ENCODE measurements at regions not wholly inside any gene's neighbourhood (a gene's known extent, or its start where the extent isn't known, plus 50 kb on each side); places are given as distances from the start of the nearest gene placed in this dataset.

DNA sequence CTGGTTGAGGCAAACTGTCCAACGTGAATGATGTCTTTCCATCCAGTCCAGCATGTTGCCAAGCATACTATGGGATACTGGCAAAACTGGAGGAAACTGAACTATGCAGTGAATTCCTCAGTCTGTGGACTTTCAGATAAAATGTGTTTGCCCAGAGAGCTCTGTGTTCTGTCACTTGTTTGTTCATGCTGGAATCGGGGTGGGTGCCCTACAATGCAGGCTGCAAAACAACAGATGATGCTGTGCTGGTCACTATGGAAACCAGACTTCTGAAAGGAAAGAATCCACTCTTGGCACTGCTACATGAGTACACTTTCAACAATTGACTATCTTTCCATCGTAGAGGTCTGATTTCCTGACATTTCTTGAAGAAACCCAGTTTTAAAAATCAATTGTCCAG, 272.5 kb upstream of the ARHGEF26 start:
- WGBS (ENCODE audit: insufficient coverage, low coverage, low lambda C conversion rate, missing lambda C conversion rate), result 17% methylated on average over 3 of the region's 3 CpGs
- Histone ChIP-seq H3K27ac (no peak overlapping the region), H3K9me3 (no peaks in the 10 kb centered on the region), H3K4me3 (no peak overlapping the region), H3K4me1 (no peaks in the 10 kb centered on the region), H3K27me3 (no peaks in the 10 kb centered on the region), H3K36me3 (no peaks in the 10 kb centered on the region)
- intact Hi-C loops (cut with DNase I), result no loop called here
- DNase-seq (no peak), ATAC-seq (no peak)
- no peak for TF ChIP-seq POLR2A (IDR thresholded peaks at IDR 0.05)
- TF ChIP-seq, protein P1, sequence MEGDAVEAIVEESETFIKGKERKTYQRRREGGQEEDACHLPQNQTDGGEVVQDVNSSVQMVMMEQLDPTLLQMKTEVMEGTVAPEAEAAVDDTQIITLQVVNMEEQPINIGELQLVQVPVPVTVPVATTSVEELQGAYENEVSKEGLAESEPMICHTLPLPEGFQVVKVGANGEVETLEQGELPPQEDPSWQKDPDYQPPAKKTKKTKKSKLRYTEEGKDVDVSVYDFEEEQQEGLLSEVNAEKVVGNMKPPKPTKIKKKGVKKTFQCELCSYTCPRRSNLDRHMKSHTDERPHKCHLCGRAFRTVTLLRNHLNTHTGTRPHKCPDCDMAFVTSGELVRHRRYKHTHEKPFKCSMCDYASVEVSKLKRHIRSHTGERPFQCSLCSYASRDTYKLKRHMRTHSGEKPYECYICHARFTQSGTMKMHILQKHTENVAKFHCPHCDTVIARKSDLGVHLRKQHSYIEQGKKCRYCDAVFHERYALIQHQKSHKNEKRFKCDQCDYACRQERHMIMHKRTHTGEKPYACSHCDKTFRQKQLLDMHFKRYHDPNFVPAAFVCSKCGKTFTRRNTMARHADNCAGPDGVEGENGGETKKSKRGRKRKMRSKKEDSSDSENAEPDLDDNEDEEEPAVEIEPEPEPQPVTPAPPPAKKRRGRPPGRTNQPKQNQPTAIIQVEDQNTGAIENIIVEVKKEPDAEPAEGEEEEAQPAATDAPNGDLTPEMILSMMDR (IDR thresholded peaks at IDR 0.05), result no peak

DNA sequence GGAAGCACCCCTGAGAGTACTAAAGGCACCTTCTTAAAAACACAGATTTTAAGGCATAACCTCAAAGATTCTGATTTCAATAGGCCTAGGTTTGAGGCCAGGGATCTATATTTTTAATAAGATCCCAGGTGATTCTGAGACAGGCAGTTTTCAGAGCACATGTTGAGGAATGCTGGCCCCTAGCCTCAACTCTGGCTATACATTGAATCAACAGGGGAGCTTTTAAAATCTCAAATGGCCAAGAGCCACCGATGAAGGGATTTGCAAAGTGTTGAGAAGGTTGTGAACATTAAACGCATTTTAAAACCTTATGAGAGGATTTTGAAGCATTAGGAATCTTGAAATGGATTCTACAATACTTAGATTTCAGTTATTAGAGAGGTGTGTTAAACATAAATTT, 268.8 kb upstream of the ARHGEF26 start:
- TF ChIP-seq, protein P1 (IDR thresholded peaks at IDR 0.05), result no peak
- no peak for TF ChIP-seq POLR2A (IDR thresholded peaks at IDR 0.05)
- WGBS (ENCODE audit: insufficient coverage, low coverage, low lambda C conversion rate, missing lambda C conversion rate), result 37% methylated on average over 2 of the region's 2 CpGs
- ATAC-seq, result no peak
- no peak for DNase-seq
- H3K4me3 ChIP-seq, result no peak overlapping the region
- no peaks in the 10 kb centered on the region for H3K4me1 ChIP-seq
- H3K27ac ChIP-seq, result no peak overlapping the region
- intact Hi-C loops (cut with DNase I), result no loop called here
- H3K9me3 ChIP-seq, result no peaks in the 10 kb centered on the region
- no peaks in the 10 kb centered on the region for H3K27me3 ChIP-seq
- H3K36me3 ChIP-seq, result no peaks in the 10 kb centered on the region

DNA sequence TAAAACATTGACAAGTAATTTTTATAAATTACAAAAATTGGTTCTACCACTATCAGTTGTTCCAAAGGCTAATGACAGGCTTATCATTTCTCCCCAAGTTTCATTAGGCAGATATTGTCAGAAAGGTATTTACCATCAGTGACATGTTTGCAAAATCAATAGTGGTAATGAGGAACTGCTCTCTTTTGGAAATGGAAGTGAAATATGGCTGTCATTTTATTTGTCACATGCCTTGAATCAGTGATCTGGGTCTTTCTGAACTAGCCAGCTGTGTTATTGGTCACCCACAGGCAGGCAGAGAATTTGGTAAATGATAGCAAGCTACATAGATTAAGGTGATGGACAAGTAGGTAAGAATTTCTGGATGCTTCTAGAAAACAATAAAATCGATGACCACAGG, 268.0 kb upstream of the ARHGEF26 start:
- H3K4me1 ChIP-seq, result no peaks in the 10 kb centered on the region
- H3K36me3 ChIP-seq, result no peaks in the 10 kb centered on the region
- no peak overlapping the region for H3K4me3 ChIP-seq
- DNase-seq (no peak), ATAC-seq (no peak)
- no peak overlapping the region for H3K27ac ChIP-seq
- no peak for TF ChIP-seq POLR2A (IDR thresholded peaks at IDR 0.05)
- TF ChIP-seq, protein P1 (IDR thresholded peaks at IDR 0.05), result no peak
- intact Hi-C loops (cut with DNase I), result no loop called here
- WGBS (ENCODE audit: insufficient coverage, low coverage, low lambda C conversion rate, missing lambda C conversion rate), result 50% methylated on average over 1 of the region's 1 CpG
- no peaks in the 10 kb centered on the region for H3K9me3 ChIP-seq
- H3K27me3 ChIP-seq, result no peaks in the 10 kb centered on the region

DNA sequence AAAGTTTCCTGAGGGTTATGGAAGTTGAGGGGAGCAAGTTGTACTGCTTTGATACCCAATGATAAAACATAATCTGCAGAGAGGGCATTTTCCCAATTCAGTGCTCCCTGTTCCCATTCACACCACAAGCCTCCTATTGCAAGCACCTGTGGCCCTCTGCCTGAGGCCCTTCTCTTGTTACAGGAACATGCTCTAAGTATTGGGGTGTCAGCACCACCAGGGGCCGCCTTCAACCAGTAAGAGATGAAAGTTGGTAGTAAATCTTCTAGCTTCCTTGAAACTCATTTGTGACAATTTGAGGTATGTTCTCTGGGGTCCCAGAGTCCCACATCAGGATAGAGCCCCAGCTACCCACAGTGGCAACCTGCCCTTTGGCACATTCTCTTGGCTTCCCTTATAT, 265.4 kb upstream of the ARHGEF26 start:
- no CpG with 5 or more reads among the region's 1 CpG for WGBS (ENCODE audit: insufficient coverage, low coverage, low lambda C conversion rate, missing lambda C conversion rate)
- H3K27me3 ChIP-seq, result no peaks in the 10 kb centered on the region
- TF ChIP-seq POLR2A (IDR thresholded peaks at IDR 0.05), result no peak
- TF ChIP-seq, protein P1 (IDR thresholded peaks at IDR 0.05), result no peak

DNA sequence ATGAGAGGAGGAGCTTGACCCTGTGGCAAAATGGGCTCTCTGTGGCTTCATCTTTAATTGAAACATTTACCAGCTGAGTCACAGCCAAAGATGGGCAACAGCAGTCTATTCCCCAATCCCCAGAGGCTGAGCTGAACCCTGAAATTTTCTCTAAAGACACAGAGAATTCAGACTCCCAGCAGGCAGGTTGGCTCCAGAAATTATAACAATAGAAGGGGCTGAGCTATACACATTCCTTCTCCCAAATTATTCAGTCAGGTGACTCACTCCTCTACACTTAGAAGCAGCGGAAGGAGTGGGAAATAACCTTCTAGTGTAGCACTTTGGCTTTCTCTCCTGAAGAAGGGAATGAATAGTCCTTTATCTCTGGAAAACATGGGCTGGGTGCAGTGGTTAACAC, 264.3 kb upstream of the ARHGEF26 start:
- no peak overlapping the region for H3K27ac ChIP-seq
- H3K27me3 ChIP-seq, result no peaks in the 10 kb centered on the region
- no peak overlapping the region for H3K4me3 ChIP-seq
- ATAC-seq (no peak), DNase-seq (no peak)
- H3K9me3 ChIP-seq, result no peaks in the 10 kb centered on the region
- intact Hi-C loops (cut with DNase I), result no loop called here
- H3K4me1 ChIP-seq, result no peaks in the 10 kb centered on the region
- no peaks in the 10 kb centered on the region for H3K36me3 ChIP-seq
- TF ChIP-seq, protein P1 (IDR thresholded peaks at IDR 0.05), result no peak
- no peak for TF ChIP-seq POLR2A (IDR thresholded peaks at IDR 0.05)
- WGBS (ENCODE audit: insufficient coverage, low coverage, low lambda C conversion rate, missing lambda C conversion rate), result 80% methylated on average over 1 of the region's 1 CpG

More for the DNA sequence above, 265.4 kb upstream of the ARHGEF26 start:
- no peak overlapping the region for H3K4me3 ChIP-seq
- intact Hi-C loops (cut with DNase I), result no loop called here
- H3K36me3 ChIP-seq, result no peaks in the 10 kb centered on the region
- DNase-seq (no peak), ATAC-seq (no peak)
- H3K4me1 ChIP-seq, result no peaks in the 10 kb centered on the region
- H3K9me3 ChIP-seq, result no peaks in the 10 kb centered on the region
- no peak overlapping the region for H3K27ac ChIP-seq
